ENCODE measurements at regions not wholly inside any gene's neighbourhood (a gene's known extent, or its start where the extent isn't known, plus 50 kb on each side); places are given as distances from the start of the nearest gene placed in this dataset.
"Not testable (repeated sequence)": the region's sequence is repeated elsewhere in the genome, so short reads cannot be mapped to it uniquely, and the experiment has no call there.

GRCh38 chr12:131656796-131657195 lies 54.1 kb upstream of the SFSWAP start:
- TF ChIP-seq CTCF, POLR2A (IDR thresholded peaks at IDR 0.05): not testable (repeated sequence)
